Right lobe of liver (tissue), 6 donors: ENCODE measurements at regions not wholly inside any gene's neighbourhood (a gene's known extent, or its start where the extent isn't known, plus 50 kb on each side); places are given as distances from the start of the nearest gene placed in this dataset.

Experiments
- ATAC-seq, 4 donors: fragments of 200-7000 bp; cut with Tn5 transposase; one replicate each; pipeline ENCODE4 v1.9.1; 2020; ENCODE audit warnings: mild to moderate bottlenecking in 4 of 4, moderate library complexity in 4 of 4
- DNase-seq, 3 donors: peaks; one replicate each; pipeline ENCODE4 v3.0.0-alpha.2; 2020
- H3K27ac ChIP-seq, 3 donors: fragments of 200-600 bp; one replicate each; pipeline ENCODE4 v1.8.0; 2022
- H3K27me3 ChIP-seq, 2 donors: fragments of 200-600 bp; one replicate each; pipeline ENCODE4 v1.8.0; 2022
- H3K36me3 ChIP-seq, 4 donors: fragments of 200-600 bp; sonication (generic) in 1 of 4; one replicate each; pipeline versions ENCODE4 v1.5.1 to v1.8.0; 2017 to 2022; ENCODE audit warnings: control low read depth in 1 of 4
- H3K4me1 ChIP-seq, 4 donors: fragments of 200-600 bp; sonication (generic) in 1 of 4; one replicate each; pipeline versions ENCODE4 v1.5.1 to v1.8.0; 2017 to 2022; ENCODE audit warnings: control low read depth in 1 of 4
- H3K4me3 ChIP-seq, 3 donors: fragments of 200-600 bp; one replicate each; pipeline ENCODE4 v1.8.0; 2022
- H3K9me3 ChIP-seq, 4 donors: fragments of 200-600 bp; sonication (generic) in 1 of 4; one replicate each; pipeline versions ENCODE4 v1.5.1 to v1.8.0; 2017 to 2022; ENCODE audit warnings: control low read depth in 1 of 4
- POLR2A ChIP-seq: fragments of 450-650 bp; IDR thresholded peaks from one replicate; pipeline ENCODE4 v1.6.1; 2017; ENCODE audit warnings: antibody characterized with exemption, mild to moderate bottlenecking
- WGBS: methylation state at CpG from one replicate; pipeline ENCODE4 v1.1.6; 2018; ENCODE audit warnings: low coverage, low lambda C conversion rate; ENCODE audit not compliant: insufficient coverage; ENCODE audit errors: missing lambda C conversion rate; 5-methylcytosine and 5-hydroxymethylcytosine counted together
- intact Hi-C, 2 donors: fragments of 100-400 bp; cut with DNase I; formaldehyde crosslinking; loops; one replicate each; pipeline versions ENCODE4 v1.11.2 to v1.14.1; 2022
- TF ChIP-seq, protein P1 (sequence below), 4 donors: fragments of 200-600 bp in 3 of 4; fragments of 450-650 bp in 1 of 4; IDR thresholded peaks; one replicate each; pipeline versions ENCODE4 v1.5.1 to v1.8.0; 2016 to 2022; ENCODE audit warnings: antibody characterized with exemption in 4 of 4, mild to moderate bottlenecking in 2 of 4
- donor health status: DM: no; HTN: yes; CAD: no.
- donor health status: DM: no; HTN: no; CAD: no.
- donor health status: DM: no; HTN: no; CAD: no.
- donor health status: DM: no; HTN: yes; CAD: no.
- donor health status: DM: no; HTN: yes; CAD: no.

DNA sequence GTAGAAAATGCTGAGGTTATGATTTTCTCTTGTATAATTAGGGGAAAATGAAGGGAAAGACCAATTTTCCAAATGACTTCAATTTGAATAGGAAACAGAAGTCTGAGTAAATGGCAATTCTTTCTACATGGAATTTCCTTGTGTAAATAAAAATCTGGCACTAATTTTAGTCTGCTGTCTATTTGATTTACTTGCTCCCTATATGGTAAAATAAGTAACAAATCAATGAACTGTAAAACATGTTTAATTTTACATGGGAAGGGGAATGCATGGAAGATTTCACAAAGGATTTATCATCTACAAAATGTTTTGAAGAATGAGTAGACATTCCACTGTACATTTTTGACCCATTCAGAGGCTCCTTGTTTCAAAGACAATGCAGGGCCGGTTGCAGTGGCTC, 811.6 kb upstream of the GOT2 start:
- no peak for ATAC-seq
- Histone ChIP-seq H3K27me3 (no peaks in the 10 kb centered on the region), H3K36me3 (no peaks in the 10 kb centered on the region), H3K9me3 (no peaks in the 10 kb centered on the region), H3K4me3 (no peak overlapping the region), H3K27ac (no peak overlapping the region), H3K4me1 (no peaks in the 10 kb centered on the region)
- 58% methylated on average over 1 of the region's 1 CpG for WGBS
- DNase-seq = no peak
- TF ChIP-seq, protein P1, sequence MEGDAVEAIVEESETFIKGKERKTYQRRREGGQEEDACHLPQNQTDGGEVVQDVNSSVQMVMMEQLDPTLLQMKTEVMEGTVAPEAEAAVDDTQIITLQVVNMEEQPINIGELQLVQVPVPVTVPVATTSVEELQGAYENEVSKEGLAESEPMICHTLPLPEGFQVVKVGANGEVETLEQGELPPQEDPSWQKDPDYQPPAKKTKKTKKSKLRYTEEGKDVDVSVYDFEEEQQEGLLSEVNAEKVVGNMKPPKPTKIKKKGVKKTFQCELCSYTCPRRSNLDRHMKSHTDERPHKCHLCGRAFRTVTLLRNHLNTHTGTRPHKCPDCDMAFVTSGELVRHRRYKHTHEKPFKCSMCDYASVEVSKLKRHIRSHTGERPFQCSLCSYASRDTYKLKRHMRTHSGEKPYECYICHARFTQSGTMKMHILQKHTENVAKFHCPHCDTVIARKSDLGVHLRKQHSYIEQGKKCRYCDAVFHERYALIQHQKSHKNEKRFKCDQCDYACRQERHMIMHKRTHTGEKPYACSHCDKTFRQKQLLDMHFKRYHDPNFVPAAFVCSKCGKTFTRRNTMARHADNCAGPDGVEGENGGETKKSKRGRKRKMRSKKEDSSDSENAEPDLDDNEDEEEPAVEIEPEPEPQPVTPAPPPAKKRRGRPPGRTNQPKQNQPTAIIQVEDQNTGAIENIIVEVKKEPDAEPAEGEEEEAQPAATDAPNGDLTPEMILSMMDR (IDR thresholded peaks at IDR 0.05) = no peak
- TF ChIP-seq POLR2A = no peak
- intact Hi-C loops = no loop called here

DNA sequence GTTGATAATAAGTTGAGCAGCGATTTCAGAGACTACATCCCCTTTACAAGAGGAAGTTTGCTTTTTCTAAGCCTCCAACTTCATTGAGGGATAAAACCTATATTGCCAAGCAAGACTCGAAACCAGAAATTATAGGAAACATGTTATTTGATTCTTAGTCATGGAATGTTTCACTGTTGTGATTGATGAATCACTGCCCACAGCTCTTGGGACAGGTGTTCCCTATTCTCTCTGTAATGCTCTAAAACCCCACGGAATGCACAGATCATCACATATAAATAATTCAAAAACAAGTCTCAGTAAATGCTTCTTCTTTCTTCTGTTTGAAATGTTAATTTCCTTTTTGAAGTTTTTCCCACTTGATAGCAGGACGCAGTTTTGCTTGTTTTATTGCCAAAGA, 809.5 kb upstream of the GOT2 start:
- DNase-seq (no peak), ATAC-seq (no peak)
- 41% methylated on average over 4 of the region's 4 CpGs for WGBS
- Histone ChIP-seq H3K36me3 (no peaks in the 10 kb centered on the region), H3K27me3 (no peaks in the 10 kb centered on the region), H3K9me3 (no peaks in the 10 kb centered on the region), H3K4me3 (no peak overlapping the region), H3K27ac (no peak overlapping the region), H3K4me1 (no peaks in the 10 kb centered on the region)
- no peak for TF ChIP-seq POLR2A
- TF ChIP-seq, protein P1 (IDR thresholded peaks at IDR 0.05) = no peak
- intact Hi-C loops = no loop called here

DNA sequence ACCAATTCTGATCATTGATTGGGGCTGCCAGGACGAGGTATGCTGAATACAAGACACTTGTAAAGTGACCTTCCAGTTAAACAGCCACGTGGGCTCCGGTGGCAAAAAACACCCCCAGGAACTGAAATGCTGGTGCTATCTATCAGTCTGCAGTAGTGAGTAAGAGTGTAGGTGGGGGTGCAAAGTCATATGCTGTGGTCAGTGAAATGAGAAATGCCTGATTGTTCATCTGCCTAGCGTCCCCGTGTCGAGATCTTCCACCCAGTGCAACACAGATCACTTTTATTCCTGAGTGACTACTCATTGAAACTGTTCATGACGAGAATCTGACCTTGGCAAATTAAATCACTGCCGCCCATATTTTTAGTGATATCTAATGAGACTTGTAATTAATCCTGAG, 806.5 kb upstream of the GOT2 start:
- no peaks in the 10 kb centered on the region for H3K9me3 ChIP-seq
- 33% methylated on average over 7 of the region's 8 CpGs for WGBS
- no peak for TF ChIP-seq POLR2A
- TF ChIP-seq, protein P1 (IDR thresholded peaks at IDR 0.05) = no peak
- H3K4me1 ChIP-seq = no peaks in the 10 kb centered on the region
- H3K27ac ChIP-seq = no peak overlapping the region
- no peak for ATAC-seq
- no peaks in the 10 kb centered on the region for H3K27me3 ChIP-seq
- no peak overlapping the region for H3K4me3 ChIP-seq
- DNase-seq = no peak
- H3K36me3 ChIP-seq = no peaks in the 10 kb centered on the region
- intact Hi-C loops = no loop called here

DNA sequence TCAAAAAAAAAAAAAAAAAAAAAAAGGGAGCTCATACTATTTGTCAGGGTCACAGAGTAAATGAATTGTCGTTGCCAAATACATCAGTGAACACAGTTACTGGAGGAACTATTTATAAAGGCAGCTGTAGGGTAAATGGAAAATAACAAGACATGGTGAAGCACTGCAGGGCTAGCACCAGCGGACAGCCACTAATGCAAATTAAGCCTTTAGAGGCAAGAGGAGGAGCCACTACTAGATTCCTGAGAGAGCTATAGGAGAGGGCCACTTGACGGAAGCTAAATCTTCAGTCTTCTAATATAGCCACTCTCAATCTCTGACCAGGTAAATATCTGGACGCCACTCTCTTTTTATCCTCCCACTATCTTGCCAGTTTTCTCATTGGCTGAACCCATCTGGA, 801.2 kb upstream of the GOT2 start:
- H3K36me3 ChIP-seq = no peaks in the 10 kb centered on the region

More for the DNA sequence above, 801.2 kb upstream of the GOT2 start:
- H3K4me1 ChIP-seq = no peaks in the 10 kb centered on the region
- ATAC-seq (no peak), DNase-seq (no peak)
- WGBS = 47% methylated on average over 4 of the region's 4 CpGs
- no peak overlapping the region for H3K4me3 ChIP-seq
- intact Hi-C loops = no loop called here
- TF ChIP-seq, protein P1 (IDR thresholded peaks at IDR 0.05) = no peak
- TF ChIP-seq POLR2A = no peak
- H3K27me3 ChIP-seq = no peaks in the 10 kb centered on the region
- H3K9me3 ChIP-seq = no peaks in the 10 kb centered on the region
- no peak overlapping the region for H3K27ac ChIP-seq
